Fibroblast of peridontal ligament (primary cell): ENCODE measurements at regions not wholly inside any gene's neighbourhood (a gene's known extent, or its start where the extent isn't known, plus 50 kb on each side); places are given as distances from the start of the nearest gene placed in this dataset.
A peak's percentile ranks its signal among the peaks of the same experiment; 100 is the strongest.

ENCODE experiments used
- DNase-seq: peaks from one replicate; pipeline ENCODE4 v3.0.0-alpha.2; 2010; ENCODE audit errors: extremely low read depth

GRCh38 chr4:65918872-65919271 lies 248.6 kb upstream of the EPHA5 start:
- DNase-seq = no peak

- no peak for DNase-seq
Measured at GRCh38 chr4:65918212-65918611, 247.9 kb upstream of the EPHA5 start.

GRCh38 chr4:65917486-65917885 lies 247.2 kb upstream of the EPHA5 start:
- DNase-seq = peak; percentile 74

- no peak for DNase-seq
Measured at GRCh38 chr4:65911720-65912119, 241.4 kb upstream of the EPHA5 start.

- peak; percentile 70 for DNase-seq
Measured at GRCh38 chr4:65893957-65894755, 223.9 kb upstream of the EPHA5 start.

- peak; percentile 7 for DNase-seq
Measured at GRCh38 chr4:65893271-65893670, 223.0 kb upstream of the EPHA5 start.

GRCh38 chr4:65880594-65880993 lies 210.3 kb upstream of the EPHA5 start:
- DNase-seq = no peak

- no peak for DNase-seq
Measured at GRCh38 chr4:65868096-65868824, 198.0 kb upstream of the EPHA5 start.

- peak; percentile 40 for DNase-seq
Measured at GRCh38 chr4:65865489-65865888, 195.2 kb upstream of the EPHA5 start.

GRCh38 chr4:65861993-65862392 lies 191.7 kb upstream of the EPHA5 start:
- no peak for DNase-seq

GRCh38 chr4:65845199-65845773 lies 175.0 kb upstream of the EPHA5 start:
- no peak for DNase-seq

- DNase-seq = no peak
Measured at GRCh38 chr4:65839164-65839931, 169.1 kb upstream of the EPHA5 start.

GRCh38 chr4:65834707-65835106 lies 164.4 kb upstream of the EPHA5 start:
- DNase-seq = no peak

- DNase-seq = no peak
Measured at GRCh38 chr4:65831828-65832227, 161.5 kb upstream of the EPHA5 start.

- peak; percentile 68 for DNase-seq
Measured at GRCh38 chr4:65825116-65825753, 154.9 kb upstream of the EPHA5 start.

- no peak for DNase-seq
Measured at GRCh38 chr4:65819192-65819591, 148.9 kb upstream of the EPHA5 start.

GRCh38 chr4:65805936-65806335 lies 135.6 kb upstream of the EPHA5 start:
- no peak for DNase-seq

GRCh38 chr4:65799513-65799912 lies 129.2 kb upstream of the EPHA5 start:
- no peak for DNase-seq

- no peak for DNase-seq
Measured at GRCh38 chr4:65798498-65799127, 128.3 kb upstream of the EPHA5 start.

- peak; percentile 67 for DNase-seq
Measured at GRCh38 chr4:65791812-65792308, 121.6 kb upstream of the EPHA5 start.
